ENCODE measurements at regions not wholly inside any gene's neighbourhood (a gene's known extent, or its start where the extent isn't known, plus 50 kb on each side); places are given as distances from the start of the nearest gene placed in this dataset.

- DNase-seq, result no peak
Observed at GRCh38 chr16:13291591-13292333, 390.4 kb downstream of the SHISA9 start.

- no peak for DNase-seq
Observed at GRCh38 chr16:13296206-13296605, 394.8 kb downstream of the SHISA9 start.

- DNase-seq, result peak; percentile 30
Observed at GRCh38 chr16:13298666-13299065, 397.3 kb downstream of the SHISA9 start.

- DNase-seq, result peak; percentile 9
Observed at GRCh38 chr16:13300066-13300840, 398.9 kb downstream of the SHISA9 start.

GRCh38 chr16:13305019-13305755 lies 403.8 kb downstream of the SHISA9 start:
- no peak for DNase-seq

GRCh38 chr16:13306161-13306995 lies 405.0 kb downstream of the SHISA9 start:
- no peak for DNase-seq

GRCh38 chr16:13307255-13307654 lies 405.9 kb downstream of the SHISA9 start:
- no peak for DNase-seq

- DNase-seq, result no peak
Observed at GRCh38 chr16:13307851-13308250, 406.5 kb downstream of the SHISA9 start.

- no peak for DNase-seq
Observed at GRCh38 chr16:13312063-13312462, 410.7 kb downstream of the SHISA9 start.

- DNase-seq, result no peak
Observed at GRCh38 chr16:13313351-13313750, 412.0 kb downstream of the SHISA9 start.

GRCh38 chr16:13314633-13315032 lies 413.2 kb downstream of the SHISA9 start:
- no peak for DNase-seq

GRCh38 chr16:13315642-13316427 lies 414.4 kb downstream of the SHISA9 start:
- DNase-seq, result no peak

- DNase-seq, result no peak
Observed at GRCh38 chr16:13322336-13322735, 420.9 kb downstream of the SHISA9 start.

- no peak for DNase-seq
Observed at GRCh38 chr16:13324851-13325250, 423.5 kb downstream of the SHISA9 start.

- no peak for DNase-seq
Observed at GRCh38 chr16:13325396-13325795, 424.0 kb downstream of the SHISA9 start.

- DNase-seq, result no peak
Observed at GRCh38 chr16:13331918-13332317, 430.5 kb downstream of the SHISA9 start.

GRCh38 chr16:13332713-13333255 lies 431.4 kb downstream of the SHISA9 start:
- no peak for DNase-seq

- DNase-seq, result peak; percentile 31
Observed at GRCh38 chr16:13333336-13333735, 431.9 kb downstream of the SHISA9 start.

- DNase-seq, result peak; percentile 20
Observed at GRCh38 chr16:13335879-13336278, 434.5 kb downstream of the SHISA9 start.

- DNase-seq, result no peak
Observed at GRCh38 chr16:13336335-13336734, 434.9 kb downstream of the SHISA9 start.

Measured in NCI-H69 (cell line).